CD4-positive, alpha-beta T cell treated with Interleukin-15 for 1 hour (primary cell): ENCODE measurements at regions not wholly inside any gene's neighbourhood (a gene's known extent, or its start where the extent isn't known, plus 50 kb on each side); places are given as distances from the start of the nearest gene placed in this dataset.

Source experiments
- DNase-seq: peaks from one replicate; pipeline ENCODE4 v3.0.0-alpha.2; 2020

GRCh38 chr11:109756521-109756920 lies 334.5 kb downstream of the C11orf87 start:
- no peak for DNase-seq

GRCh38 chr11:109756951-109757350 lies 335.0 kb downstream of the C11orf87 start:
- no peak for DNase-seq

GRCh38 chr11:109762546-109762945 lies 330.6 kb upstream of the ZC3H12C start:
- no peak for DNase-seq

GRCh38 chr11:109765709-109766311 lies 327.4 kb upstream of the ZC3H12C start:
- no peak for DNase-seq

GRCh38 chr11:109769858-109770257 lies 323.3 kb upstream of the ZC3H12C start:
- DNase-seq = no peak

- no peak for DNase-seq
Measured at GRCh38 chr11:109770323-109770722, 322.9 kb upstream of the ZC3H12C start.

- no peak for DNase-seq
Measured at GRCh38 chr11:109772892-109773291, 320.3 kb upstream of the ZC3H12C start.

GRCh38 chr11:109775686-109776085 lies 317.5 kb upstream of the ZC3H12C start:
- no peak for DNase-seq

- DNase-seq = no peak
Measured at GRCh38 chr11:109783014-109783413, 310.2 kb upstream of the ZC3H12C start.

GRCh38 chr11:109783840-109784239 lies 309.4 kb upstream of the ZC3H12C start:
- DNase-seq = no peak

- no peak for DNase-seq
Measured at GRCh38 chr11:109784536-109784935, 308.7 kb upstream of the ZC3H12C start.

GRCh38 chr11:109785198-109785597 lies 308.0 kb upstream of the ZC3H12C start:
- no peak for DNase-seq

- DNase-seq = no peak
Measured at GRCh38 chr11:109785714-109786113, 307.5 kb upstream of the ZC3H12C start.

- no peak for DNase-seq
Measured at GRCh38 chr11:109788948-109789490, 304.2 kb upstream of the ZC3H12C start.

- DNase-seq = no peak
Measured at GRCh38 chr11:109789901-109790300, 303.3 kb upstream of the ZC3H12C start.

GRCh38 chr11:109791337-109791736 lies 301.9 kb upstream of the ZC3H12C start:
- DNase-seq = no peak

GRCh38 chr11:109794501-109794900 lies 298.7 kb upstream of the ZC3H12C start:
- no peak for DNase-seq

- no peak for DNase-seq
Measured at GRCh38 chr11:109795234-109795633, 298.0 kb upstream of the ZC3H12C start.

GRCh38 chr11:109796253-109796652 lies 296.9 kb upstream of the ZC3H12C start:
- no peak for DNase-seq

GRCh38 chr11:109798521-109798920 lies 294.7 kb upstream of the ZC3H12C start:
- DNase-seq = no peak

GRCh38 chr11:109799604-109800003 lies 293.6 kb upstream of the ZC3H12C start:
- DNase-seq = no peak

- no peak for DNase-seq
Measured at GRCh38 chr11:109804911-109805310, 288.3 kb upstream of the ZC3H12C start.

GRCh38 chr11:109806205-109806604 lies 287.0 kb upstream of the ZC3H12C start:
- DNase-seq = no peak

- DNase-seq = no peak
Measured at GRCh38 chr11:109808569-109808968, 284.6 kb upstream of the ZC3H12C start.

- DNase-seq = no peak
Measured at GRCh38 chr11:109814824-109815223, 278.4 kb upstream of the ZC3H12C start.
